ENCODE measurements at regions not wholly inside any gene's neighbourhood (a gene's known extent, or its start where the extent isn't known, plus 50 kb on each side); places are given as distances from the start of the nearest gene placed in this dataset.
A peak's percentile ranks its signal among the peaks of the same experiment; 100 is the strongest.
"Not testable (repeated sequence)": the region's sequence is repeated elsewhere in the genome, so short reads cannot be mapped to it uniquely, and the experiment has no call there.

- no peak for DNase-seq (ENCODE audit: low read depth)
These were observed 53.1 kb upstream of the STK39 start for GRCh38 chr2:168300460-168300859.

GRCh38 chr2:168304024-168304681 is 56.8 kb upstream of the STK39 start:
- DNase-seq (ENCODE audit: low read depth), result no peak

- no peak for DNase-seq (ENCODE audit: low read depth)
These were observed 60.0 kb upstream of the STK39 start for GRCh38 chr2:168307379-168307778.

- no peak for DNase-seq (ENCODE audit: low read depth)
These were observed 63.2 kb upstream of the STK39 start for GRCh38 chr2:168310580-168310979.

GRCh38 chr2:168311261-168311910 is 64.0 kb upstream of the STK39 start:
- no peak for DNase-seq (ENCODE audit: low read depth)

- no peak for DNase-seq (ENCODE audit: low read depth)
These were observed 64.8 kb upstream of the STK39 start for GRCh38 chr2:168312036-168312822.

- DNase-seq (ENCODE audit: low read depth), result no peak
These were observed 66.8 kb upstream of the STK39 start for GRCh38 chr2:168314236-168314635.

- DNase-seq (ENCODE audit: low read depth), result no peak
These were observed 68.1 kb upstream of the STK39 start for GRCh38 chr2:168315331-168316072.

GRCh38 chr2:168316073-168316440 is 68.7 kb upstream of the STK39 start:
- no peak for DNase-seq (ENCODE audit: low read depth)

GRCh38 chr2:168317282-168317681 is 69.9 kb upstream of the STK39 start:
- no peak for DNase-seq (ENCODE audit: low read depth)

- DNase-seq (ENCODE audit: low read depth), result no peak
These were observed 72.9 kb upstream of the STK39 start for GRCh38 chr2:168320267-168320666.

- no peak for DNase-seq (ENCODE audit: low read depth)
These were observed 75.1 kb upstream of the STK39 start for GRCh38 chr2:168322325-168323007.

- DNase-seq (ENCODE audit: low read depth), result no peak
These were observed 76.2 kb upstream of the STK39 start for GRCh38 chr2:168323529-168324021.

- no peak for DNase-seq (ENCODE audit: low read depth)
These were observed 79.2 kb upstream of the STK39 start for GRCh38 chr2:168326572-168326971.

- no peak for DNase-seq (ENCODE audit: low read depth)
These were observed 79.9 kb upstream of the STK39 start for GRCh38 chr2:168327328-168327727.

- DNase-seq (ENCODE audit: low read depth), result no peak
These were observed 81.0 kb upstream of the STK39 start for GRCh38 chr2:168328421-168328820.

GRCh38 chr2:168330624-168331423 is 83.4 kb upstream of the STK39 start:
- DNase-seq (ENCODE audit: low read depth), result no peak

- DNase-seq (ENCODE audit: low read depth), result not testable (repeated sequence)
These were observed 87.9 kb upstream of the STK39 start for GRCh38 chr2:168335254-168335653.

GRCh38 chr2:168336786-168337388 is 89.5 kb upstream of the STK39 start:
- DNase-seq (ENCODE audit: low read depth), result peak; percentile 16

- no peak for DNase-seq (ENCODE audit: low read depth)
These were observed 90.9 kb upstream of the STK39 start for GRCh38 chr2:168338292-168338691.
